ENCODE measurements at regions not wholly inside any gene's neighbourhood (a gene's known extent, or its start where the extent isn't known, plus 50 kb on each side); places are given as distances from the start of the nearest gene placed in this dataset.

- TF ChIP-seq CTCF (IDR thresholded peaks at IDR 0.05) (no peak), POLR2A (IDR thresholded peaks at IDR 0.05; ENCODE audit: low read depth) (no peak), EP300 (IDR thresholded peaks at IDR 0.05) (no peak), POLR2AphosphoS5 (IDR thresholded peaks at IDR 0.05) (no peak)
Observed at GRCh38 chr1:198399452-198399851, 141.0 kb downstream of the ATP6V1G3 start.

Measured in esophagus muscularis mucosa (tissue), 4 donors.